ENCODE measurements at regions not wholly inside any gene's neighbourhood (a gene's known extent, or its start where the extent isn't known, plus 50 kb on each side); places are given as distances from the start of the nearest gene placed in this dataset.

DNA sequence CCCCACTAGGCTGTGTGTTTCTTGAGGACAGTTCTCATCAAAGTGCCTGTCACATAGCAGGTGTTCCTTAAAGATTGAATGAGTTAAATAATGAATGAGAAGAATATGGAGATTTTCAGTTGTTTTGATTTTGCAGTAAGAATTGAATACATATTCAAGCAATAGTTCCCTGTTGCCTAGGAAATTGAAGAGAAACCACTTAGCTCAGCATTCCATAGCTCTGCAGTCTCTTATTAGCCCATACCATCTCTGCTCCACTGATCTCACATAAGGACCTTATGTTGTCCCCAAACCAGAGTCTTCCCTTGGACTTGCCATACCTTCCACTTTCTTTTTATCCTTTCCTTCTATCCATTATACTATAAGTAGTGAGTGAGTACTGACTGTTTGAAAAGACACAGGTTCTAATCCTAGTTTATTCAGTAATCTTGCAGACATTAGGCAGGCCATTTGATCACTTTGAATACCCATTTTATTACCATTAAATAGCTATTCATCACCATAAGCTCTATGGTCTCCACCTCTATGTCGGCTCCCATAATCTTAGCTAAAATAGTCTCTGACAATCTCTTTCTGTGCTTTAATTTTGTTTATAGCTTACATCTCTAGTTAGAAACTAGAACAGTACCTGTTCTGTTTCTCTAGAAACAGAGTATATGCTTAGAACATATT is 1059.6 kb upstream of the SLIT2 start:
- TF ChIP-seq MAX (IDR thresholded peaks at IDR 0.05; ENCODE audit: low read depth) (no peak), NRF1 (IDR thresholded peaks at IDR 0.05; ENCODE audit: low read depth, low read length) (no peak), POLR2AphosphoS5 (IDR thresholded peaks at IDR 0.05; ENCODE audit: low read depth, low read length) (no peak), RFX5 (IDR thresholded peaks at IDR 0.05; ENCODE audit: low read length) (no peak), NFIC (IDR thresholded peaks at IDR 0.05; ENCODE audit: borderline replicate concordance) (no peak), REST (IDR thresholded peaks at IDR 0.05; ENCODE audit: low read depth, low read length) (no peak), MXI1 (IDR thresholded peaks at IDR 0.05; ENCODE audit: low read depth, low read length) (no peak)
- TF ChIP-seq, protein P1, sequence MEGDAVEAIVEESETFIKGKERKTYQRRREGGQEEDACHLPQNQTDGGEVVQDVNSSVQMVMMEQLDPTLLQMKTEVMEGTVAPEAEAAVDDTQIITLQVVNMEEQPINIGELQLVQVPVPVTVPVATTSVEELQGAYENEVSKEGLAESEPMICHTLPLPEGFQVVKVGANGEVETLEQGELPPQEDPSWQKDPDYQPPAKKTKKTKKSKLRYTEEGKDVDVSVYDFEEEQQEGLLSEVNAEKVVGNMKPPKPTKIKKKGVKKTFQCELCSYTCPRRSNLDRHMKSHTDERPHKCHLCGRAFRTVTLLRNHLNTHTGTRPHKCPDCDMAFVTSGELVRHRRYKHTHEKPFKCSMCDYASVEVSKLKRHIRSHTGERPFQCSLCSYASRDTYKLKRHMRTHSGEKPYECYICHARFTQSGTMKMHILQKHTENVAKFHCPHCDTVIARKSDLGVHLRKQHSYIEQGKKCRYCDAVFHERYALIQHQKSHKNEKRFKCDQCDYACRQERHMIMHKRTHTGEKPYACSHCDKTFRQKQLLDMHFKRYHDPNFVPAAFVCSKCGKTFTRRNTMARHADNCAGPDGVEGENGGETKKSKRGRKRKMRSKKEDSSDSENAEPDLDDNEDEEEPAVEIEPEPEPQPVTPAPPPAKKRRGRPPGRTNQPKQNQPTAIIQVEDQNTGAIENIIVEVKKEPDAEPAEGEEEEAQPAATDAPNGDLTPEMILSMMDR (IDR thresholded peaks at IDR 0.05): no peak

All from SK-N-SH (cell line).